Breast epithelium (tissue), 4 donors: ENCODE measurements at regions not wholly inside any gene's neighbourhood (a gene's known extent, or its start where the extent isn't known, plus 50 kb on each side); places are given as distances from the start of the nearest gene placed in this dataset.

Experiments used
- DNase-seq, 2 donors: peaks; one replicate each; pipeline ENCODE4 v3.0.0-alpha.2; 2019; ENCODE audit warnings: low spot score in 2 of 2
- H3K27ac ChIP-seq, 2 donors: fragments of 200-600 bp; sonication (generic) in 1 of 2; one replicate each; pipeline ENCODE4 v1.5.1; 2016 to 2019; ENCODE audit warnings: mild to moderate bottlenecking in 1 of 2
- H3K27me3 ChIP-seq, 2 donors: fragments of 200-600 bp; sonication (generic) in 1 of 2; one replicate each; pipeline versions ENCODE4 v1.5.1 to v1.6.0; 2017 to 2019; ENCODE audit warnings: control low read depth in 1 of 2, mild to moderate bottlenecking in 1 of 2
- H3K36me3 ChIP-seq: fragments of 200-600 bp; one replicate; pipeline ENCODE4 v1.5.1; 2019
- H3K4me1 ChIP-seq, 2 donors: fragments of 200-600 bp; sonication (generic); one replicate each; pipeline ENCODE4 v1.5.1; 2016 to 2019; ENCODE audit warnings: control low read depth in 1 of 2
- H3K4me3 ChIP-seq, 3 donors: fragments of 200-600 bp; sonication (generic); 1 replicate in 2 of 3; 2 replicates in 1 of 3; pipeline ENCODE4 v1.5.1; 2016 to 2019; ENCODE audit warnings: mild to moderate bottlenecking in 3 of 3, moderate library complexity in 2 of 3
- H3K9me3 ChIP-seq, 2 donors: fragments of 200-600 bp; sonication (generic) in 1 of 2; one replicate each; pipeline ENCODE4 v1.5.1; 2016 to 2019; ENCODE audit warnings: control low read depth in 1 of 2
- CTCF ChIP-seq, 3 donors: fragments of 450-650 bp; IDR thresholded peaks; one replicate each; pipeline ENCODE4 v1.5.1; 2016 to 2017; ENCODE audit warnings: antibody characterized with exemption in 3 of 3, mild to moderate bottlenecking in 3 of 3, moderate library complexity in 3 of 3
- POLR2A ChIP-seq: fragments of 450-650 bp; IDR thresholded peaks from one replicate; pipeline ENCODE4 v1.6.1; 2016; ENCODE audit warnings: antibody characterized with exemption, mild to moderate bottlenecking, moderate library complexity
- POLR2AphosphoS5 ChIP-seq, 3 donors: sonication (generic); formaldehyde crosslinking; IDR thresholded peaks; one replicate each; pipeline ENCODE4 v1.6.1; 2017; ENCODE audit warnings: antibody characterized with exemption in 3 of 3
- intact Hi-C: fragments of 100-400 bp; cut with DNase I; formaldehyde crosslinking; loops from one replicate; pipeline ENCODE4 v1.15.1; 2023; ENCODE audit warnings: low total_unique reads

- TF ChIP-seq POLR2AphosphoS5 (IDR thresholded peaks at IDR 0.05) (no peak), CTCF (IDR thresholded peaks at IDR 0.05) (no peak), POLR2A (no peak)
- H3K27me3 ChIP-seq, result no peaks in the 10 kb centered on the region
- no peaks in the 10 kb centered on the region for H3K4me1 ChIP-seq
Measured at GRCh38 chr12:102593134-102593533, 112.8 kb upstream of the IGF1 start.

GRCh38 chr12:102592134-102592533 lies 111.8 kb upstream of the IGF1 start:
- peaks cover 0 to 9% of the 10 kb centered on the region in 2 donors for H3K9me3 ChIP-seq
- H3K27ac ChIP-seq, result no peak overlapping the region
- no peak for DNase-seq
- intact Hi-C loops, result no loop called here
- TF ChIP-seq POLR2AphosphoS5 (IDR thresholded peaks at IDR 0.05) (no peak), POLR2A (no peak), CTCF (IDR thresholded peaks at IDR 0.05) (no peak)
- H3K36me3 ChIP-seq, result no peaks in the 10 kb centered on the region
- no peaks in the 10 kb centered on the region for H3K4me1 ChIP-seq
- no peak overlapping the region for H3K4me3 ChIP-seq
- H3K27me3 ChIP-seq, result no peaks in the 10 kb centered on the region

More at GRCh38 chr12:102593134-102593533, 112.8 kb upstream of the IGF1 start:
- Histone ChIP-seq H3K27ac (no peak overlapping the region), H3K9me3 (peaks cover 0 to 9% of the 10 kb centered on the region in 2 donors), H3K36me3 (no peaks in the 10 kb centered on the region), H3K4me3 (no peak overlapping the region)
- no peak for DNase-seq
- intact Hi-C loops, result no loop called here

- Histone ChIP-seq H3K4me3 (no peak overlapping the region), H3K27ac (no peak overlapping the region), H3K36me3 (no peaks in the 10 kb centered on the region), H3K27me3 (no peaks in the 10 kb centered on the region), H3K9me3 (no peaks in the 10 kb centered on the region), H3K4me1 (no peaks in the 10 kb centered on the region)
- intact Hi-C loops, result no loop called here
- TF ChIP-seq CTCF (IDR thresholded peaks at IDR 0.05) (no peak), POLR2AphosphoS5 (IDR thresholded peaks at IDR 0.05) (no peak), POLR2A (no peak)
- DNase-seq, result no peak
Measured at GRCh38 chr12:102573237-102573636, 92.9 kb upstream of the IGF1 start.

- Histone ChIP-seq H3K27me3 (no peaks in the 10 kb centered on the region), H3K27ac (no peak overlapping the region), H3K36me3 (no peaks in the 10 kb centered on the region), H3K4me3 (no peak overlapping the region), H3K4me1 (no peaks in the 10 kb centered on the region), H3K9me3 (no peaks in the 10 kb centered on the region)
- TF ChIP-seq CTCF (IDR thresholded peaks at IDR 0.05) (no peak), POLR2A (no peak), POLR2AphosphoS5 (IDR thresholded peaks at IDR 0.05) (no peak)
- intact Hi-C loops, result no loop called here
- no peak for DNase-seq
Measured at GRCh38 chr12:102571889-102572288, 91.5 kb upstream of the IGF1 start.

- no peak for TF ChIP-seq POLR2A
- TF ChIP-seq CTCF (IDR thresholded peaks at IDR 0.05), result no peak
- TF ChIP-seq POLR2AphosphoS5 (IDR thresholded peaks at IDR 0.05), result no peak
- Histone ChIP-seq H3K4me3 (no peak overlapping the region), H3K27me3 (no peaks in the 10 kb centered on the region), H3K27ac (no peak overlapping the region), H3K9me3 (peaks cover 0 to 3% of the 10 kb centered on the region in 2 donors), H3K4me1 (no peaks in the 10 kb centered on the region), H3K36me3 (no peaks in the 10 kb centered on the region)
- DNase-seq, result no peak
- intact Hi-C loops, result no loop called here
Measured at GRCh38 chr12:102570256-102570655, 89.9 kb upstream of the IGF1 start.
